Brain microvascular endothelial cell (primary cell): ENCODE measurements at regions not wholly inside any gene's neighbourhood (a gene's known extent, or its start where the extent isn't known, plus 50 kb on each side); places are given as distances from the start of the nearest gene placed in this dataset.

Experiments
- DNase-seq: peaks from one replicate; pipeline ENCODE4 v3.0.0-alpha.2; 2020
- H3K27ac ChIP-seq: fragments of 250-450 bp; sonication (Bioruptor Pico); 2 replicates; pipeline ENCODE4 v1.5.1; 2020; ENCODE audit warnings: mild to moderate bottlenecking, moderate library complexity
- H3K27me3 ChIP-seq: fragments of 250-450 bp; sonication (Bioruptor Pico); replicated peaks from 2 replicates; pipeline ENCODE4 v1.5.1; 2020; ENCODE audit warnings: mild to moderate bottlenecking
- H3K36me3 ChIP-seq: fragments of 250-450 bp; sonication (Bioruptor Pico); replicated peaks from 2 replicates; pipeline ENCODE4 v1.5.1; 2020; ENCODE audit warnings: mild to moderate bottlenecking
- H3K4me3 ChIP-seq: 2 replicates; pipeline ENCODE4 v1.5.1; 2011; ENCODE audit warnings: low read depth, mild to moderate bottlenecking, control low read depth, low read length, moderate library complexity
- in situ Hi-C: cut with HindIII; loops from 2 replicates; pipeline ENCODE4 v1.10.0; 2017; ENCODE audit warnings: low sequenced_read_pairs, low pct_ligation_motif_present
- TF ChIP-seq, protein P1 (sequence below): IDR thresholded peaks from 2 replicates; pipeline ENCODE4 v1.5.1; 2011; ENCODE audit warnings: low read depth, mild to moderate bottlenecking, moderate library complexity, low read length, control low read depth, inconsistent platforms; ENCODE audit errors: missing control alignments

- in situ Hi-C loops, result no loop called here
- TF ChIP-seq, protein P1, sequence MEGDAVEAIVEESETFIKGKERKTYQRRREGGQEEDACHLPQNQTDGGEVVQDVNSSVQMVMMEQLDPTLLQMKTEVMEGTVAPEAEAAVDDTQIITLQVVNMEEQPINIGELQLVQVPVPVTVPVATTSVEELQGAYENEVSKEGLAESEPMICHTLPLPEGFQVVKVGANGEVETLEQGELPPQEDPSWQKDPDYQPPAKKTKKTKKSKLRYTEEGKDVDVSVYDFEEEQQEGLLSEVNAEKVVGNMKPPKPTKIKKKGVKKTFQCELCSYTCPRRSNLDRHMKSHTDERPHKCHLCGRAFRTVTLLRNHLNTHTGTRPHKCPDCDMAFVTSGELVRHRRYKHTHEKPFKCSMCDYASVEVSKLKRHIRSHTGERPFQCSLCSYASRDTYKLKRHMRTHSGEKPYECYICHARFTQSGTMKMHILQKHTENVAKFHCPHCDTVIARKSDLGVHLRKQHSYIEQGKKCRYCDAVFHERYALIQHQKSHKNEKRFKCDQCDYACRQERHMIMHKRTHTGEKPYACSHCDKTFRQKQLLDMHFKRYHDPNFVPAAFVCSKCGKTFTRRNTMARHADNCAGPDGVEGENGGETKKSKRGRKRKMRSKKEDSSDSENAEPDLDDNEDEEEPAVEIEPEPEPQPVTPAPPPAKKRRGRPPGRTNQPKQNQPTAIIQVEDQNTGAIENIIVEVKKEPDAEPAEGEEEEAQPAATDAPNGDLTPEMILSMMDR, result no peak
- no peaks in the 10 kb centered on the region for H3K36me3 ChIP-seq
- H3K4me3 ChIP-seq, result no peak overlapping the region
- H3K27me3 ChIP-seq, result no peaks in the 10 kb centered on the region
- H3K27ac ChIP-seq, result no peak overlapping the region
- DNase-seq, result no peak
Measured at GRCh38 chr2:239506101-239506857, 105.5 kb upstream of the HDAC4 start.

GRCh38 chr2:239504643-239505235 lies 103.9 kb upstream of the HDAC4 start:
- H3K27ac ChIP-seq, result no peak overlapping the region
- TF ChIP-seq, protein P1, result no peak
- H3K36me3 ChIP-seq, result no peaks in the 10 kb centered on the region
- H3K27me3 ChIP-seq, result no peaks in the 10 kb centered on the region
- DNase-seq, result no peak
- in situ Hi-C loops, result no loop called here
- no peak overlapping the region for H3K4me3 ChIP-seq

DNA sequence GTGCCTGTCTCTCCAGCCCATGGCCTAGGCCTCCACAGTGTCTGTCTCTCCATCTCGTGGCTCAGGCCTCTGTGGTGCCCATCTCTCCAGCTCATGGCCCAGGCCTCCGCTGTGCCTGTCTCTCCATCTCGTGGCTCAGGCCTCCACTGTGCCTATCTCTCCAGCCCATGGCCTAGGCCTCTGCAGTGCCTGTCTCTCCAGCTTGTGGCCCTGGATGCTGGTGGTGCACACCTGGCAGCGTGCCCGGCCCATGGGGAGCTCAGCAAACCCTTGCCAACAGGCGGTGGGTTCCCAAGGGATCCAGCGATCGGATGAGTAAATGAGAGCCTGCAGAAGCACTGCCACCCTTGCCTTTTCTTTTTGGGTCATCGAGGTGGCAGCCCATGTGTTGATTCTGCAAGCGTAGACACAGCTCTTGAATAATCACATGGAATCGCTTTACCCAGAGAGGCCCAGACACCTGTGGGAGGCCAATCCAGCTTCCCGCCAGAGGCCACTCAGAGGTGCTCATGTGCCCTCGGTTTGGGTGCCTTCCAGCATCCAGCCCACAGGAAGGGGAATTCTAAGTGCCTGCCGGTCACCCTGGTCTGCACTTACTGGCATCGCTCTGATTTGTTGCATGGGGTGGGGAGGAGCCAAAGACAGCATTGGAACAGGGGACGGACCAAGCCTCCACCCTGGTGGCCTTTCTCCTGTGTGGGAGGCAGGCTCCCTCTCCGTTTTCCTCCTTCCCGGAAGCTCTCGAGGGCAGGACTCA lies 101.8 kb upstream of the HDAC4 start:
- in situ Hi-C loops, result no loop called here

DNA sequence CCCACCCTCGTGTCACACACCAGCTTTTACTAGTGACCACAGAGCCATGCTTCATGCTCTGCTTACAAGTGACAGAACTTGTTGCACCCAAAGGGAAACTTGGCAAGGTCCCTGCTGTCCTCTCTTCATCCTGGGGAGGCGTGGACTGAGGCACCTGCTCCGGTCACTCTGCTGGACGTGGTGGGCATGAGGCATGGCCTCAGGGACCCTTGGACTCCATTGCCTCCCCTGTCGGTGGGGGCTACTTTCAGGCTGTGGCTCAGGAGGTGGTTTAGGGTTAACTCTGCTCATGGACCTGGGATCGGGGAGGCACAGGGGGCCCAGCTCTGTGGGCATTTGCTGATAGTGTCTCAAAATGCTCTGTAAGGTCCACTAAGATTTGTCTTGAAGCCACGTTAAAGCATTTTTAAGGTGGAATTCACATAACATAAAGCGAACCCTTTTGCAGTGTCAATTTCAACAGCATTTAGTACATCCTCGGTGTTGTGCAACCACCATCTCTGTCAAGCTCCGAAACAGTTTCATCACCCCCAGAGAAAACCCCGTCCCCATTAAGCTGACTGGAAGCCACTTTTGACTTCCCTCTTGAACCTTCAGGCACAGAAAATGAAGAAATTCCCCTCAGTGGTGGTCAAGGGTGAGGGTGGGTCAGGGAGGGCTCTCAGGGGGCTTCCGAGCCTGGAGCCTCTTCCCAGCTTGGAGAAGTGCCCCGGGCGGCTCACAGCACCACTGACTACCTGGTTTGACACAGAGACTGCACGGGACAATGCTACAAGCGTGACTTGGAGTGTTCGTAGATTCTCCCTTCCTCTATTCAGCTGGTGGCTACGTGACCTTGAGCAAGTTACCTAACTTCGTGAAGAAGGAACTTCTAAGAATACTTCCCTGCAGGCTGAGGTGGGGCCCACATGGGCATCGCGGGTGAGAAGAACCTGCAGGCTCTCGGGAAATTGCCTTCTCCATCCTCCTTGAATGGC lies 100.0 kb upstream of the HDAC4 start:
- DNase-seq, result no peak
- no peaks in the 10 kb centered on the region for H3K36me3 ChIP-seq
- no peak overlapping the region for H3K27ac ChIP-seq
- TF ChIP-seq, protein P1, result no peak
- in situ Hi-C loops, result no loop called here
- H3K4me3 ChIP-seq, result no peak overlapping the region
- no peaks in the 10 kb centered on the region for H3K27me3 ChIP-seq

More for the DNA sequence above, 101.8 kb upstream of the HDAC4 start:
- Histone ChIP-seq H3K4me3 (no peak overlapping the region), H3K27me3 (no peaks in the 10 kb centered on the region), H3K36me3 (no peaks in the 10 kb centered on the region), H3K27ac (no peak overlapping the region)
- TF ChIP-seq, protein P1, result no peak
- DNase-seq, result no peak

- no peak for DNase-seq
- H3K4me3 ChIP-seq, result no peak overlapping the region
- H3K27ac ChIP-seq, result no peak overlapping the region
- H3K36me3 ChIP-seq, result no peaks in the 10 kb centered on the region
- TF ChIP-seq, protein P1, result no peak
- in situ Hi-C loops, result no loop called here
- H3K27me3 ChIP-seq, result no peaks in the 10 kb centered on the region
Measured at GRCh38 chr2:239499726-239500573, 99.1 kb upstream of the HDAC4 start.
